T-helper 2 cell treated with Interferon-gamma antibody and Interleukin-4, amounts not matched to agents 100 ng/mL and 5 ng/mL, for 36 hours (primary cell): ENCODE measurements at regions not wholly inside any gene's neighbourhood (a gene's known extent, or its start where the extent isn't known, plus 50 kb on each side); places are given as distances from the start of the nearest gene placed in this dataset.
"Not testable (repeated sequence)": the region's sequence is repeated elsewhere in the genome, so short reads cannot be mapped to it uniquely, and the experiment has no call there.

Source experiments
- intact Hi-C: fragments of 100-400 bp; cut with micrococcal nuclease; formaldehyde crosslinking; loops from one replicate; pipeline ENCODE4 v1.15.1; 2023

DNA sequence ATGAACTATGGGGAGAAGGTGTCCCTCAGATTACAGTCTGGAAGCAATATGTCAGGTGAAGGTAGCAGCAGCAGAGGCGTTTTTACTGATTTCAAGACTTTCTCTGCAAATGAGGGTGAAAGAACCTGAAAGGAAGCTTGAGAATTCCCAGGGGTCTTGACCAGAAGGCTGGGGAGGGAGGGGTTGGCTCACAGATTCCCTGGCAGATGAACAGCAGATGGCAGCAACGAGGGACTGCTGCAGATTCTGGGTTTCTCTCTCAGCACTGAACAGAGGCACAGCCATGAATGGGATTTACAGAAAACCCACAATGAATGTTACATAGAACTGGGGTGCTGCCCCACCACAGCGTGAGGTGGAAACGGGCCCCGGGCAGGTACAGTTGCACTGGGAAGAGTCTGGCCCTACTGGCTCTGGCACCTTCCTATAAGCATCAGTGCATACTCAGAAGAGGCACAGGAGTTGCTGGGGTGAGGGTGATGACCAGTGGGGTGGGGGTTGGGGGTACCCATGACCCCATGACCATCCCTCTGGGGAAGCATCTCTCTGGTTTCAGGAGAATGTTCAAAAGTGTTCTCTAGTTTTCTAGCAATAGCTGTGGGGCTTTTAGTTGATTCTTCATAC is 317.8 kb downstream of the SH2D4B start:
- intact Hi-C loops, result no loop called here

DNA sequence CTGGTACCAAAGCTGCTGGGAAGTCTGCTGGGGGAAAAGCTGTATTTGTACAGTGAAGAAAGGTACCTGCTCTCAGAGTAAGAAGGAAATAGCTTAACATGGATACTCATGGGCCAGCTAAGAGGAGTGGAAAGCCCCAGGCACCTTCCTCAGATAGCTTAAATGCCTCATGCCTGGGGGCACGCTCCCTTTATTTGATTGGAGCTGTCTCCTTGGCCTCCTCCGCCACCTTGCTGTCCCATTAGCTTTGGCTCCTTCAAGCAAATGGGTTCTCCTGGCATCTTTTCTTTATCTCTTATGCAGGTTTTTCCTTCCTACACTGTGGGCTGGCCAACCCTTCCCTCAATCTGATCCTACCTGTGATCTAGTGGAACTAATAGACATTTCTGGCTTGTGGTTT is 318.5 kb downstream of the SH2D4B start:
- intact Hi-C loops, result no loop called here

DNA sequence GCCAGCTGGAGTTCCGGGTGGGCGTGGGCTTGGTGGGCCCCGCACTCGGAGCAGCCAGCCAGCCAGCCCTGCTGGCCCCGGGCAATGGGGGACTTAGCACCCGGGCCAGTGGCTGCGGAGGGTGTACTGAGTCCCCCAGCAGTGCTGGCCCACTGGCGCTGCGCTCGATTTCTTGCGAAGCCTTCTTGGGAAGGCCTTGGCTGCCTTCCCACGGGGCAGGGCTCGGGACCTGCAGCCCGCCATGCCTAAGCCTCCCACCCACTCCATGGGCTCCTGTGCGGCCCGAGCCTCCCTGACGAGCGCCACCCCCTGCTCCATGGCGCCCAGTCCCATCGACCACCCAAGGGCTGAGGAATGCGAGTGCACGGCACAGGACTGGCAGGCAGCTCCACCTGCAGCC is 321.6 kb downstream of the SH2D4B start:
- intact Hi-C loops, result not testable (repeated sequence)

DNA sequence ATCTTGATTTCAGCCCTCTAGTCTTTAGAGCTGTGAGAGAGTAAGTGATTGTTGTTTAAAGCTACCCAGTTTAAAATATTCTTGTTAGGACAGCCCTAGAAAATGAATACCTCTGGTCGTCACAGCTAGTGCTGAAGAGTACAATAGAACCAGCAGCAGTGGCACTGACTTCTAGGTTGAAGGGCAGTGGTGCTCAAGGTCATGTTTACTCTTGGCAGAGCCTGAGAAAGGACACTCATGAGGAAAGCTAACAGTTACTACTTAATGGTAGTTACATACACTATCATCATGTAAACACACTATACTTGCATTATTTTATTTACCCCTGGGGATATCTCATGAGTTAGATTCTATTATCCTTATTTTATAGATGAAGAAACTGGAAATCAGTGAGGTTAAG is 323.0 kb downstream of the SH2D4B start:
- intact Hi-C loops, result no loop called here

DNA sequence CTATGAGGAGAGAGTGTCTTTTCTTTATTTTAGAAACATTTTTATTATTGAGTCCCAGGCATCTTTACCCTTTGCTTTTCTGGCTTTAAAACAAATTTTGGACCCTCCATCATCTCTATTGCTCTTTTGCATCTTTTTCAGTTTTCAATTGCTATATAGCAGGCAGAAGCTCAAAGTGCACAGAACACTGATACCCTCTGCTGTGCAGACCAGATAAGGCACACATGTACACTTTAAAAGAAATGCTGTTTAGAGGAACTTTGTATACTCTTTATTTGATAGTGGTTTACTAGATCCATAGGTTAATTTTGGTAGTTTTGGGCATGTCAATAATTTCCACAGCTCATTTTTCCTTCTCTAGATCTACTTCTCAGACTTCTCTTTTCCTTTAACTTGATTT is 324.2 kb downstream of the SH2D4B start:
- intact Hi-C loops, result no loop called here

DNA sequence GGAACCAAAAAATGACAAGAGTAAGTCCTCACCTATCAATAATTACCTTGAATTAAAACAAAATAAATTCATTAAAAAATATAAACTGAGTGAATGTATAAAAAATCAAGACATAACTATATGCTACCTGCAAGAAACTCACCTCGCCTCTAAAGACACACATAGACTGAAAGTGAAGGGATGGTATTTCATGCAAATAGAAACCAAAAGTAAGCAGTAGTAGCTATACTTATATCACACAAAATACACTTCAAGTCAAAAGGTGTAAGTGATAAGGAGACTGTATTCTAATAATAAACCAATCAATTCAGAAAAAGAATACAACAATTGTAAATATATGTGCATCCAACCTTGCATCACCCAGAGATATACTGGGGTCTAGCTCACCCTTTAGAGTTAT is 332.6 kb downstream of the SH2D4B start:
- intact Hi-C loops, result no loop called here

DNA sequence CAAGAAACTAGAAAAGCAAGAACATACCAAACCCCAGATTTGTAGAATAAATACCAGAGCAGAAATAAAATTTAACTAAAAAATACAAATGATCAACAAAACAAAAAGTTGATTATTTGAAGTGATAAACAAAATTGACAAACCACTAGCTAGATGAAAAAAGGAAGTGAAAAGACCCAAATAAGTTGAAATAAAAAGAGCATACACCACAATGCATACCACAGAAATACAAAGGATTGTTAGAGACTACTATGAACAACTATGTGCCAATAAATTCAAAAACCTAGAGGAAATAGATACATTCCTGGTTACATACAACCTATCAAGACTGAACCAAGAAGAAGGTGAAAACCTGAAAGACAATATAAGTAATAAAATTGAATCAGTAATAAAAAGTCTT is 333.4 kb downstream of the SH2D4B start:
- intact Hi-C loops, result no loop called here

DNA sequence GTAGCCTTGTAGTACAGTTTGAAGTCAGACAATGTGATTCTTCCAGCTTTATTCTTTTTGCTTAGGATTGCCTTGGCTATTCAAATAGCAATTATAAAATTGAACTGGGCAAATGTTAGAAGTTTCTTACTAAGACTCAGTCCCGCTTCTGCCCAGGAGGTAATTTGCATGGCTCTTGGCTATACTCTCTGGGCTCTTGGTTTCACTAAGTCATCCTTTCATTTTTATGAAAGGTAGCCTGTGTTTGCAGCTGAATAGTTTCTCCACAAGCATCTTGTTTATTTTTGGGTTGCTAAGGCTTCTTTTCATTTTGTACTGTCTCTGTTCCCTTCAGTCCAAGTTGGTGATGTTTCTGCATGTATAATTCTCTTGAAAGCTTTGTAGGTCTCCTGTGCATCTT is 340.6 kb downstream of the SH2D4B start:
- intact Hi-C loops, result no loop called here

DNA sequence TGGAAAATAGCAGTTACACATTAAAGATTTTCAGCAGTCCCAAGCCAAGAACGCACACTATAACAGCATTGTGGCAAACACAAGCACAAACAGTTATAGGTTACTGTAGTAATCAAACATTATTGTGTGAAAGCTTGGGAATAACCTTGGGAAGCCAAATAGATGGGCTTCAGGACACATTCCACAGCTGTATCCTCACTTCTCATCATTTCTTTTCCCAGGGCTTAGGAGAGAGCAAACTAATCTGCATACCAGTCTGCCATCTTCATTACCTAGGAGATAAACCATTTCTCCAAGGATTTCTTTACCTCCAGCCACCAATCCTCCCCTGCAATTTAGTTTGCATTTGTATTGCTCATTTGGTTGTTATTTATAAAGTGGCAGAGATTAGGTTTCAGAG is 352.4 kb downstream of the SH2D4B start:
- intact Hi-C loops, result no loop called here

DNA sequence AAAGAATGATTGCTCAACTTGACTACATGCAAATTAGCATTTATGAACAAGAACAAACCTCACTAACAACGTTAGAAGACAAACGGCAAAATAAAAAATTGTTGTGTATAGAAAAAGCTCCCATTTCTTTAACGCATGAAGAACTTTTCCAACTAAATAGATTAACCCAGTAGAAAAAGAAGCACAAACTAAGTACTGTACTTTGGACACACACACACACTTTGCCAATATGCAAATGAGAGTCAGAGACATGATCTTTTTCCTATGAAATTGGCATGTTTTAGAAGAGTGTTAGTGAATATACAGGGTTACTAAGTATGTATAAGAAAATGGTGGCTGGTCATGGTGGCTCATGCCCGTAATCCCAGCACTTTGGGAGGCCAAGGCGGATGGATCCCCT is 355.6 kb downstream of the SH2D4B start:
- intact Hi-C loops, result no loop called here

DNA sequence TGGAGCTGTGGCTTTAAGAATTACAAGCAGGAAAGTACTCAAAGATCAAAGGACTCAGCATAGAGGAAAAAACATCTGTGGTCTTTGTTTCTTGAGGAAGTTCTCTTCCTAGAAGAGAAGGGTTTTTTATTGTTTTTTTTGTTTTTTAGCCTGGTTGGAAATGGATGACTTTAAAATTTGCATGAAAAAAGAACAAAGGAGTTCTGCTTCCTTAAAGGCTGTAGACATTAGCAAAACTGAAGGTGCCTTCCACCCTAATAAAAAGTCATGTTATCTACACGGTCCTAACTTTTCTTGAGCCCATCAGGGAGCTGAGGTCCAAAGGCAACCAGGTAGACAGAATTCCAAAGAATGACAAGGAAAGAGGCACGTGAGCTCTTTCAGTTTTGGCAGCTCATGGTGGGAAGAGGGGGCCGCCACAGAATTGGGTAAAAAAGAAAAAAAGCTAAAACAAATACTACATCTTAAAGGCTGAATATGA is 356.6 kb downstream of the SH2D4B start:
- intact Hi-C loops, result no loop called here

DNA sequence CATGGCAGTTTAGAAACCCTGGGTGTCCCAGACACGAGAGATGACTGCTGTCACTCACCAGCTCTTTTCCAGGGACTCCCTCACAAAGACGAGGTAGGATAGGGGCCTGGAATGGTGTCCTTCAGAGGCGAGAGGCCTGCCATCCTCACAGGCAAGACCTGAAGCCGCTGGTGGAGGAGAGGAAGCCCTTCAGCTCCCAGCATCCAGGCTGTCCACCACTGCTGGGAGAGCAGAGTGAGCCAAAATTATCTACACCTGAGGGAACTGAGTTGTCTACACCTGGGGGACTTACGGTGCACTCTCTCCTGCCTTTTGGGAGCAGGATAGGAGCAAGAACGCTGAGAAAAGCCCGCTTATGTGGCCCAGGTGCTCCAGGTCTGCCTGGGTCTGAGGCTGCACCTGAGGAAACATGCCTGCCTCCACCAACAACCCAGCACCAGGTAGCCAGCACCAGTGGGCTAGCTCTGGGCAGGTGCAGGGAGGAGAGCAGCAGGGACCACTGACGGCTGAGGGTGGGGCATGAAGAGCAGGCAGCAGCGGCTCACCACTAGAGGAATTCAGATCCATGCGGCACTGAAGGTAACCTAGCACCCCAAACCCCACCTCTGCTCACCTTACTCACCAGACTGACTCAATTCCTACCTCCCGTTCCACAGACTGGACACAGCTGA is 357.2 kb downstream of the SH2D4B start:
- intact Hi-C loops, result no loop called here

DNA sequence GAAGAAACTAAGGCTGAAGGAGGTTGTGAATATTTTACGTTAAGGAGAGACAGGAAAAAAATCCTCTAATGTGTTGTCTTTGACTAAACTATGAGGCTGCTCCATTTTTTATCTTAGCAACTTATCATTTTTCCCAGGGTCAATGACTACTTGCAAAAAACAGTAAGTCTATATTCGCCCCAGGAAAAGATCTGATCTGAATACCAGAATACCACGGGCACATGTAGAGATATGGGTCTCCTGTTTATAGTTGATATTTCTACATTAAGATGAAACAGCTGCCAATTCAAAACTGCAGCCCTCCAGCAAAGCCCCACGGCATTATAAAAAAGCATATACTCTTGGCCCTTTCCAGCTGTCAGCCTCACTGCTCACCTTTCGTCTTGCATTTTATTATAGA is 358.4 kb downstream of the SH2D4B start:
- intact Hi-C loops, result no loop called here

DNA sequence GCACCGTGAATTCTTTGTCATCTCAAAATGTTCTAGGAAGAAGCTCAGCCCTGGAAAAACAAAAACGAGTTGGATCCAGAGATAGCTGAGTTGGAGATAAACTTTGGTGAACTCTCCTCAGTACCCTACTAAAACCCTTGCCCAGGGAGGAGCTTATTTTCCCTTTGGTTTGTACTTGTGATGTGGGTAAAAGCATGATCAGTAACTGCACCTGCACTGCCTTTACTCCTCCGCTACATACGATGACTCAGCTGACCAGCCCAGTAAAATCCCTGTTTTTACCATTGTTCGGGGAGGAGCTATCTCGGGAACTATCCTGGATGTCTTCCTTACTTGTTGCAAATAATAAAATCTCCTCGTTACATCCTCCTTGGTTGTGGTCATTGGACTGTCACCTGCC is 359.3 kb downstream of the SH2D4B start:
- intact Hi-C loops, result no loop called here

DNA sequence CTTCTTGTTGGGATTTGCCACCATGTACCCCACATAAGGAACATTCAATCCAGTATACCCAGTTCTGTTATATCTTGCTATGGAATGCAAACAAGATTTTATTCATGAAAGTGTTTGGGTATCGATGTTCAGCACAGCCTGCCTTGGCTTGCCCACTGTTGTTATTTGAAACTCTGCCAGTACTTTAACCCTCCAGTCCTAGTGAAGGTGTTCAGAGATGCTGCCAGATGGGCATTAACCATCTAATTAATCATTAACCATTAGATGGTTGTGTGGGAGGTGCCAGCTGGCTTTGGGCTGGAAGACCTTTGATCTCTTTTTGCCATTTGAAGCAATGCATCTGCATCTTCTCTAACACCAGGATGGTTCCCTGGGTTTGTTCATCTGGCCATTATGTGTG is 363.0 kb downstream of the SH2D4B start:
- intact Hi-C loops, result no loop called here

DNA sequence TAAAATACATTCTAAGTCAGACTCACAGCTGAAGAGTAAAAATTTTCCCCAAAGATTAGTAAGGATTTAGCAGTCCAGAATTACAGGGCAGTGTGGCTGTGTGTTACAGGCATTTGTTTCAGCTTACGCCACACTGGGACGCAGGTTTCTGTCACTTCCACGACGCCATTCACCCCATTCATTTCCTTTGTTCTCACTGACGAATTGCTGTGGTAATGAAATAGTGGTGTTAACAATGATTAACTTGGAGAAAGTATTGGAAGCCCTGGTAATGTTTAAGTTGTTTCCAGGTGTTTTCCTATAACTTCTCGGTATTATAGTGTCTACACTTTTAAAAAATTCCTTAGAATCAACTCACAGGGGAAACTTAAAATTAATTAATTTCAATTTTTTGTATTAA is 370.9 kb downstream of the SH2D4B start:
- intact Hi-C loops, result no loop called here

DNA sequence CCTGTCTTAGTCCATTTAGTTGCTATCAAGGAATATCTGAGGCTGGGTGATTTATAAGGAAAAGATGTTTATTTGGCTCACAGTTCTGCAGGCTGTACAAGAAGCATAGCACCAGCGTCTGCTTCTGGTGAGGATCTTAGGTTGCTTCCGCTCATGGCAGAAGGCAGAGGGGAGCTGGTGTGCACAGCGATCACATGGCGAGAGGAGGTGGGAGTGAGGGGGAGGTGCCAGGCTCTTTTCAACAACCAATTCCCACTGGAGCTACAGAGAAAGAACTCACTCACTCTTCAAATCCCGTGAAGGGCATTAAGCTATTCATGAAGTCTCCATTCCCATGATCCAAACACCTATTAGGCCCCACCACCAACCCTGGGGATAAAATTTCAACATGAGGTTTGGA is 371.6 kb downstream of the SH2D4B start:
- intact Hi-C loops, result no loop called here

DNA sequence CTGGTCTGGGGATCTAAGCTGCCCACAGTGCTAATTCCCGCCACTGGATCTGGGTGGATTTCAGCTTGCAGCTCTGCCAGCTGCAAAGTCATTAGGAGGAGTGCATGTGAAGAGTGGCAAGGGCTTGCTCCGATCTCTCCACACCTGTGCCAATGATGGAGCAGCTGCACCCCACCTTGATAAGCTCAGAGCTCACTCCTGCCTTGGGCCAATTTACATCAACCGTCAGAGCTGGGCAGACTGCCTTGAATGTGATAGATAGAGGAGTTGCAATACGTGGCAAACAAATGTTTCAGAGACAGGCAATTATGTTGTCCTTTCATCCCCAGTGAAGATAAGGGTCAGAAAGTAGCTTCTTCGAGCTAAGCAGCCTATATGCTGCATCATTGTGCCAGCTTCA is 379.9 kb downstream of the SH2D4B start:
- intact Hi-C loops, result no loop called here

DNA sequence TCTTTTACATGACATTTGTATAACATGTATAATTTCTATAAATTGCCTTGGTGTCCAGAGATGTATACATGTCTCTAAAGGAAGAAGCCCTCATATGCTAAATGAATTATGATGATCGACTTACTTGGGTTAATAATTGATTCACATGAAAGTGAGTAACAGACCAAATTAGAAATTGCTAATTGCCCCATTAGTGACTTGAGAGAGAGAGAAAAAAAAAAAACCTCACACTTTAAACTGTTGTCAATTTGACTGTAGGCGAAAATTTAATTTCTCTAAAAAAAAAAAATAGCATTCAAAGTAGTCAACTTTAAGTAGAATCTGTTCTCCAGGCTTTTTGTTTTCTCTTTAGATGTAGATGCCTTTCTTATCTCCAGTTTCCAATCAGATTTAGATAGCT is 383.3 kb downstream of the SH2D4B start:
- intact Hi-C loops, result loop anchor here (5.0 to 10.0 kb wide), 2 partner anchors 224 to 476 kb away; no protein-coding TSS in a partner anchor

DNA sequence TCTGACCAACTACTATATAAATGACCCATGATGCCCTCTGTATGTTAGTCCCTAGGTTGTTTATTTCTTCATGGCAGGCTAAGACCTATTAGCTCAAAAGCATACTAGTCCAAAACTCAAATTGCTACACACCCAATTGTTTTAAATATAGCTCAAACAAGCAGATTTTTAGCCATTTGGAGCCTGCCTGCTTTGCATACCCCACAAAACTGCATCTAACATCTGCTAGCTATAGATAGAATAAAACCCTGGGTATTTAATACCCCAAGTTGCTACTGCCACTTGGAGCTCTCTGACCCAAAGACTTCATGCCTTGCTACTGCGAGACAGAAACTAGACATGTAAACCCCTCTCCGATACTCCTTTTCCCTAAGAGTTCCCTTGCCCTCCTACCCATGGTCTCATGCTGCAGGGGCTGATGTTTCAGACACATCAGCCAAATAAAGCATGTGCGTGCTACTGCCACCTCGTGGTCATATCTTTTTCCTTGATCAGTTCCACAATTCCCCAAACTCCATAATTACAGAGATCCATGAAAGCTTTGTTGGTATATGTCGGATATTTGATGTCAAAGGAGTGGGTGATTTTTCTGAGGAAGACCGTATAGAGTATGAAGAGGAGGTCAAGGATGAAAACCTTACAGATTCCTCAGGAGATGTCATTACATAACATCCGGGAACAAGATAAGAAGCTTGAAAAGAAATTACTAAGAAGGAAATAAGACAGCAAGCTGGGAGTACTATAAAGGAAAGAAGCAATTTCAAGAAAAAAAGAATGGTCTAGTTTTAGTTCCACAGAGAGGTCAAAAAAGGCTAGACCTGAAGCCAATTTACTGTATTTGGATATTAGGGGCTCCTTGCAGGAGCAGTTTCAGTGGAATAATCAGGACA is 386.6 kb downstream of the SH2D4B start:
- intact Hi-C loops, result loop anchor here (5.0 to 10.0 kb wide), 2 partner anchors 227 to 480 kb away; no protein-coding TSS in a partner anchor

DNA sequence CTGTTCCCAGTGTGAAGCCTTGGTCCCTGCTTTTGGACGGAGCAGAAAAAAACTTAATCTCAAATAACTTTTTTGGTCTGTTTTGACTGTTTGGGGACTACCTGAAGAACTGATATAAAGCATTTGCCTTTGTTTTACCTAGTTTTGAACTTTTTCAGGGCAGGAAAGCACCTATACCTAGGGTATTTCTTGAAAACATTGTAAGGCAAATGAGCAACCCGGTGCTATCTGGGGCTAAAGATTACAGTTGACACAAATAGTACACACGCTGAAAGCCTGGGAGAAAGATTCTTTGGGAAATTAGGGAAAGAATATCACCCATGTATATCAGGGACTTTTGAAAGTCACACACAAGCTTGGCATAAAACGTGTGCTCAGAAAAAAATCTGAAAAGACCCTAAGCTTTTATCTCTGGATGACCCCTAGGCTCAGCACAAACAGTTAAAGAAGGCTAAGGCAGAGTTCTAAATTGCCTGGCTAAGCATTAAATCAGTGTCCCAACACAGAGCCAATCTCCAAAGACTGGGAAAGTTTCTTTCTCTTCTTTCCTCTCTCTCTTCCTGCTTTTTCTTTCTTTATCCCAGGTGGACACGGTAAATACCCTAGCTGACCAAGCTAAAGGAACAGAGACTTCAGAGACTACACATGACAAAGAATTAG is 389.8 kb downstream of the SH2D4B start:
- intact Hi-C loops, result loop anchor here (10.0 kb wide), 1 partner anchor 483 kb away; no protein-coding TSS in a partner anchor

DNA sequence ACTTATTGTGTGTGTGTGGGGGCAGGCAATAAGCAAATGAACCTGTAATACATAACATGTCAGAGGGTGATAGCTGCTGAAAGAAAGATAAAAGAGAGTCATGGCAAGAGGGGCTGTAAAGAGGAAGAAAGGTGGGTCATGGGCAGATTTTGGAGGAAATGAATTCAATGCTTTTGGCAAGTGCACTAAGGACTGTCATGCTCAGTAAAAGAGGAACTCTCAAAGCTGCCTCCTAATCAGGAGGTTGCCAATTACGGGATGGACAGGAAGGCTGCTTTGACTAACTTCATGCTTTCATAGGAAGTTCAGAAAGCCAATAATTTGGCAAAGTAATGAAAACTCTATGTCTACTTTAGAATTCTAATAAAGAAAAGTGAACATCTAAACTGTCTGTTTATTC is 401.2 kb downstream of the SH2D4B start:
- intact Hi-C loops, result no loop called here
